GM19238 (cell line): ENCODE measurements at regions not wholly inside any gene's neighbourhood (a gene's known extent, or its start where the extent isn't known, plus 50 kb on each side); places are given as distances from the start of the nearest gene placed in this dataset.

Source experiments
- DNase-seq: peaks from one replicate; pipeline ENCODE4 v3.0.0; 2011; ENCODE audit warnings: low spot score; ENCODE audit not compliant: insufficient read length

DNA sequence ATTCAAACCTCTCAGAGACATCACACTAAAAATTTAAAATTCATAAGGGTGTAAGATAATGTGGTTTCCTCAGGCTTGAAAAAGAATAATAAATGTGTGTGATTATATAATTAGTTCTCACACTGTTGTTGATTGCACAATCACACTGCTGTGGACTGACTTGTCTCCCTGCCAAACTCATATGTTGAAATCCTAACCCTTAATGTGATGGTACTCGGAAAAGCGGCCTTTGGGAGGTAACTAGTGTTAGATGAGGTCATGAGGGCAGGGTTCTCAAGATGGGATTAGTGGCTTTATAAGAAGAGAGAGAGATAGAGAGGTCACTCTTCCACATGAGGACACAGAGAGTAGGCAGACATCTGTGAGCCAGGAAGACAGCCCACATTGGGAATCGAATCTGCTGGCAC is 128.5 kb upstream of the COL1A2 start:
- no peak for DNase-seq

DNA sequence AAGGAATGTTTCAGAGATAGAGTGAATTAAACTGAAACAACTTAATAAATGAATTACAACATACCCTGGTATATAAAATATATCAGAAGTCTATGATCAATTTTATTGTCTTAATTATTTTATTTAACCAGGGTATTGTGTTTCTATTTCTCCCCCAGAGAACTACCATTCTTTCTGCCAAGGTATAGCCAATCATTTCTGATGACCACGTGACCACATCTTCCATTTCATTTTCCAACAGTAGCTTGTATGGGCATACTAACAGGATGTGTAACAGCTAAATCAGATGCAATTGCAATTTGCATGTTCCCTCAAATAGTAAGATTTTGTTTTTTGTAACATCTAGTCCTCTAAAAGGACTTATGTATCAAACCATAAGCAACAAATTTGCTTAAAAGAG is 123.9 kb upstream of the COL1A2 start:
- DNase-seq, result no peak

DNA sequence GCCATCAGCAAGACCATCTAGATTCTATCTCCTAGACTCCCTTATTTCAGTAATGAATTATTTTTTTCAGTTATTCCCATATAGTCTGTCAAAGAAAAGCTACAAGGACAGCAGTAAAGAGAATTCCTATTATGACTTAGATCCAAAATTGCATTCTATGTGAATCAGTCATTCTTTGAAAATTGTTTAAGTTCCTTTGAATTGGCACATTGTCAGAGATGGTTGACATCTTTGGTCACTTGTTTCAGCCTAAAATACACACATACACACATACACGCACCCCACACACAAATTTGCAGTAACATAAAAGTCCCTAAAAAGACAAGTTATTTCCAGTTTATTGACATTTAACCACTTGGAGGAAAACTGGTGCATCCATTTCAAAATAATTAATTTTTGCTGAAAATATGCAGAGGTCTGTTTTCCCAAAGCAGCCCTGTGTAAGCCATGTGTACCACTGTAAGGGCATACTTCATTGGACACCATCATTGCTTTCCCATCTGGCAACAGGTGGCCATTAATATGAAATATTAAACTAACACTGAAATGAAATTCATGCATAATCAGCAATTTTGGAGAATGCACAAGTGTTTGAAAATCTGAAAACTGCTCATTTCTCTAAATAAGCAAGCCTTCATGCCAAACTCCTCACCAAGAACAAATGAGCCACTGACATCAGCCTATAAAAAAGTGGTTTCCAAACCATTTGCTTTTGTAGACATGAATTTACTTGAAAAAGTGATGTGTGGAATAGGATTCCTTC is 121.7 kb upstream of the COL1A2 start:
- no peak for DNase-seq

DNA sequence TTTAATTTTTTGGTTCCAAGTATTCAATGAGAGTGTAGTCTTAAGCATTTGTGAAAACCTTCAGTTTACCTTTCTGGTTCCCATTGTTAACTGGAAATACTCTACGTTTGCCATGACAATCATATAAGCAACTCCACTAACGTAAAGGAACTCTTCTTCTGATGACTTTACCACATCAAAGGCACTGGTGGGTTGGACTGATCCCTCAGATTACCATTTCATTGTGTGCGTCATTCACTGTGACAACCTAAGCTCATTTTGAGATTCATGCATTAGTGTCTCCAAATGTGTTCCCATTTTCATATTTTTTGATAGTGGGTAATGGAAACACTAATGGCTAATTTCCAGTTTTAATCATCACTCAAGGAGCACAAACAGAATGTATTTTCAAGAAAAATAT is 119.9 kb upstream of the COL1A2 start:
- no peak for DNase-seq

GRCh38 chr7:94276027-94276426 is 118.7 kb upstream of the COL1A2 start:
- no peak for DNase-seq

DNA sequence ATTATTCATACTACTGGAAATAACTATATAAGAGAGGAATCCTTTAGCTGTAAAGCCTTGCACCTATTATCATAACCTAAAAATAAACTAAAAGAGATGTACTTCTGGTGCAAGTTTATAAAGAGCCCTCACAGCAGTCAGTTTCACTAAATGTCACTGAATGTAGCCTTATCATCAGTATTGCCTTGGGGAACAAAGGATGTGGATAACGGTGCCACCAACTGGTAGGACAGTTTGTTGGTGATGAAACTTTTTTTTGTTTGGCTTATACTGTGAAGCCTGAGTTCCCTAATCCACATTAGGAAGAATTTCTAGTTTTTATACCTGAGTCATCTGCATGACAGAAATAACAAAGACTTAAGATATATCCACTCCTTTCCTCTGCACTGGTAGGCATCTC is 117.9 kb upstream of the COL1A2 start:
- DNase-seq, result no peak

DNA sequence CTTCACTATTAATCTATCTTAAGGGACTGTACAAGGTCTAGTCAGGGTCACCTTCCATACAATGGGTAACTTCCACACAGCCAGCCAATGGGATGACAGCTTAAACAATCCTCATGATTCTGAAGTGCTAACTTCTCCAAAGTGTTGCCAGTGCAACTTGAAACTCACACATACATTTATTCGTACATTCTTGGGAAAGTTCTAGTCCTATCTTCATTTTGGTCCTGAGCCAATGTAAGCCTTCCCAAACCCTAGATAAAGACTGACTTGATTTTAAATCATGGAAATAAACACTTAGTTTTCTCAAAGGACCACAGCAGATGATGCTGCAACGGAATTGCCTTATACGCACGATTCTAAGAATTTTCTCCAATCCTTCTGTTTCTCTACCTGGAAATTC is 117.5 kb upstream of the COL1A2 start:
- no peak for DNase-seq

- no peak for DNase-seq
These were observed 113.8 kb upstream of the COL1A2 start for GRCh38 chr7:94280851-94281250.

DNA sequence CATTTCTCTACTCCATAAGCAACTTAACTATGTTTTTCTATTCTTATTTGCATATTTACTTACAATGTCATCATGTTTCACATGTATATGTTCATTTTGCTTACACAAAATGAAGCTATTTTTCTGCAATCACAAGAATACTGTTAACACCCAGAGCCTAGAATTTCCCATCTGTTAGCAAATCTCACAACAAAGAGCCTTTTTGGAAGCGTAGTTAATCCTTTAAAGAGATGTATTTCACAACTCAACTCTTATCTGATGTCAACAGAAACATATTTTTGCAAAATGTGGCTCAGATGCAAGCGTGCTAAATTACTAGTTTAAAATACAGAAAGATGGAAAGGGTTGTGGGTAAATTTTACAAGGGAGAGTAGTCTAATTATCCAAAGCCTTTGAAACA is 110.6 kb upstream of the COL1A2 start:
- DNase-seq, result no peak

DNA sequence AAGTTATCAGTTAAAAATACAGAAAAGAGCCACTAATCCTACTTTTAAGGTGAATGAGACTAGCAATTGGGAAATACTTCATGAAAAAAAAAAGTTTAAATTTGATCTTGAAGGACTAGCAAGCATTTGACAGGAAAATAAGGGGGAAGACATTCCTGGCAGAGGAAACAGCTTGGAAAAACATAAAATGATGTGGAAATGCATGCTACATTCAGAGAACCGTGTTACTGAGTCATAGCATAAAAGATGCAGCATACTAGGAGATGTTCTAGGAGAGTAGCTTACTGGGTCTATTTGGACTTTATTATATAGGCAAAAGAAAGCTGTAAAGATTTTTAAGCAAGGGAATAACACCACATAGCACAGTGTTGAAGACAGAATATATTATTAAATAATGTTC is 108.6 kb upstream of the COL1A2 start:
- no peak for DNase-seq

DNA sequence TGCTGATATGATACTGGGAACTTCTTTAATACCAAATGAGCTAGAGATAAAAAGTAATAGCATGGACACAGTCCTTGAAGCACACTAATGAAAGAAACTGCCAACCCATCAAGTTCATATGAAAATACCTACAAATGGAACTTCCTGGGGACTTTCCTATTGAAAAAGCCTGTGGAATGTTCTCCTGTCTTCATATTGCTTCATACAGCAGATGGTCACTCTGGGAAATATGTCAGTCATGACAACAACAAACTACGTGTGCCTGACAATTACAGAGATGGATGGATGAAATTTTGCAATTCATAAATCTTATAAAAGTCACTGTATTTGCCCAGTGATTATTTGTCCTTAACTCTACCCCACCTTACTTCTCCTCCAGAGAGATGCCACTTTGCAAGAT is 106.6 kb upstream of the COL1A2 start:
- DNase-seq, result no peak

DNA sequence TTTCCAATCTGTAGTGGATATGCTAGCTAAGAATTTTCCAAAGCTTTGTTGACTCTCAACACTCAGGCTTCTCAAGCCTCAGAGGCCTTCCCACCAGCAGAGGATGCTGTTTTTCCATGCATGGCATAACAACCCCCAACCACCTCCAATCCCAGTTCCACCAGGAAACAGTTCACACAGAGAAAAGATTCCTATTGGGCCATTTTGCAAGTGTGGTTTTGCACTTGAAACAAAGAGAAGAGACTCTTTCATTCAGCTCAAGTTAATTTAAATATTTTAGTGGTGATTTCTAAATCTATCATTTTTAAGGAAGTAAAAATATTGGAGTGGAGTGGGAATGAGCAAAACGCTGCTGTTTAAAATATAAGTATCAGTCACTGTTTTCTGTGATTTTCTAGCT is 105.6 kb upstream of the COL1A2 start:
- DNase-seq, result no peak

DNA sequence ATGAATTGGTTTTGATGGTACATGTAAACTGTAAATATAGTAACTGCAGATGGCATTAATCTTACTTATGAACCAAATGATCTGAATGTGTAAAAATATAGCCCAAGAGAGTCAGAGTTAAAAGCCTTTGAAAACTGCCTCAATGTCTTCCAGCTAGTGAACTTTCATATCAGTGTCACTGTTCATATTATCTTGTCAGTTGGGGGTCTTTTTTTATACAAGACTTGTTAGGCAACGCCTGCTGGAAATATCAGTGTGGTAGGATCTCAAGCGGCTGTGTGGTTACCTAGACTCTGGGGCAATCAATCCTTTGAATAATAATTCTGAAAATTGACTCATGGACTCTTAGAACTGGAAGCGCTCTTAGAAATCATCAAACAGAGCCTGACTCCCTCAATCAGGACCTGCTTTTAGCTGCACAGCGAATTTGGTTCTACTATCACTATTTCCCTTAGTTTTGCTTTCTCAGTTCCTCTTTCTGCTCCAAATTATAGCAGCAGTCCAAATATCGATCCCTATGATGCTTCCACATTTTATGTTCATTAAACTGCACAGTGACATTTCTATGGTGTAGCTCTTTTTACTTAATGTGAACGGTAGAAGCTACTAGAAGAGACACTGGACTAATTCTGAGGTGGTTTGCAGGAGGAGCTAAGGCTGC is 100.1 kb upstream of the COL1A2 start:
- no peak for DNase-seq

GRCh38 chr7:94295850-94296249 is 98.8 kb upstream of the COL1A2 start:
- no peak for DNase-seq

- DNase-seq, result no peak
These were observed 97.8 kb upstream of the COL1A2 start for GRCh38 chr7:94296881-94297280.

DNA sequence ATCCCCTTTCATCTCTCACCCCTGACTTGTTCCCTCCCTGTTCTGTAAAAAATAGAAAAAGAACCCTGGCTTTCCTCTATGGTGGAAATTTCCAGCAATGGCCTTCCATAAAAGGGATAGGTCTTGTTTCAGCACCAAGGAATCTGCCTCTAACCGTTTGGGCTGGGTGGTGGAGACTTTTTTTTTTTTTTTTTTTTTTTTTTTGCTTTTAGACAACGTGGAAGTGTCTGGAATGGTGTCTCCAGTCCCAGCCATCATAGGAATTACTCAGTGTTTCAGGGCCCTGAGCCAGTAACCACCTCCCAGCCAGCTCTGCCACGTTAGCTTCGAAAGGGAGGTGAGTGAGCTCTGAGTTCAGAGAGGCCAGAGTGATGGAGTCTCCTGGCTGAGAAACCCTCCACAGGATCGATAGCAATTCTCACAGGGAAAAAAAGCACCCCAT is 97.3 kb upstream of the COL1A2 start:
- no peak for DNase-seq

GRCh38 chr7:94298943-94299342 is 95.8 kb upstream of the COL1A2 start:
- DNase-seq, result no peak

DNA sequence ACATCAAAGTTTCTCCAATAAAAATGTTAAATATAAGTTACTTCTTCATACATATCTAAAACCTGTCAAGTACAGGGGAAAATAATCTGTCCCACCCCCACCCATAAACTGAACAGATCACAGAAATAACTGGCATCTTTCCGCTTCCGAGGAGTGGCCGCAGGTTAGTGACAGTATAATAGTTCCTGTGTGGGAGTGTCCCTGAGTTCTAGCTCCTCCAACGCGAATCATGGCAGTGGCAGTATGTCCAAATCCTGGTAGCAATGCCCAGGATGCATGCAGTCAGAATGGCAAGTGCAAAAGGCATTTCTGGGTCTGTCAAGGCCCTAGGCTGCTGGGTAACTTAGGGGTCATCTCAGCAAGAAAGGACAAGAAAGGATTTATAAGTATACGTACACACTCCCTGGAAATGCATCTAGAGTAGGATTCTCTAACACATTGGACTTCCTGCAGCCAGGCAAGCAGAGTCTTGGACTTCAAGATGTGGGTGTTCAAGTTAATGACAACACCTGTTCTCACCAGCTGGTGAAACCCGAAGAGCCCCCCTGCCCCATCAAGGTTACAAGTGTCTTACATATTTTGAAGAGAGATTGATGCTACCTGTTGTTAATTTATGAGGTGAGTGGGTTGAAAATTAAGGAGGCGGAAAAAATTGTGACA is 94.4 kb upstream of the COL1A2 start:
- no peak for DNase-seq

GRCh38 chr7:94301024-94301586 is 93.6 kb upstream of the COL1A2 start:
- no peak for DNase-seq

- DNase-seq, result no peak
These were observed 91.6 kb upstream of the COL1A2 start for GRCh38 chr7:94303118-94303517.

- no peak for DNase-seq
These were observed 91.0 kb upstream of the COL1A2 start for GRCh38 chr7:94303695-94304094.

DNA sequence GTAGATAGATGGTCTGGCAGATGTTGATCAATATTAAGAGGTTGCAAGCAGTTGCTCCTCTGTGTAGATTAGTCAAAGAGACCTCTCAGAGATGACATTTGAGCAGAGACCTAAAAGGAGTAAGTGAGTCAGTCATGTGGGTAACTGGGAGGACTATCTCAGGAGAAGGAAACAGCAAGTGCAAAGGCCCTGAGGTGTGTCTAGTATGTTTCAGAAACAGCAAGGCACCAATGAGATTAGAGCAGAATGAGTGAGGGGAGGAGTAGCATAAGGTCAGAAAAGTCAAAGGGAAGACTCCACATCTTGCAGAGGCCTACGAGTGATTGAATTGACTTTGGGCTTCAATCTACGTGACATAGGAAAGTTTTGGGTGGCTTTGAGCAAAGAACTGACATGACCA is 89.8 kb upstream of the COL1A2 start:
- DNase-seq, result no peak
